Retinal pigment epithelial cell (primary cell): ENCODE measurements at regions not wholly inside any gene's neighbourhood (a gene's known extent, or its start where the extent isn't known, plus 50 kb on each side); places are given as distances from the start of the nearest gene placed in this dataset.

ENCODE experiments used
- DNase-seq: peaks from one replicate; pipeline ENCODE4 v3.0.0-alpha.2; 2010; ENCODE audit warnings: low read depth
- H3K4me3 ChIP-seq: 2 replicates; pipeline ENCODE4 v1.5.1; 2011; ENCODE audit warnings: mild to moderate bottlenecking, low read length, control low read depth, moderate library complexity
- TF ChIP-seq, protein P1 (sequence below): conservative IDR thresholded peaks from 2 replicates; pipeline ENCODE4 v1.5.1; 2011; ENCODE audit warnings: low read depth, low read length, control low read depth, inconsistent platforms

DNA sequence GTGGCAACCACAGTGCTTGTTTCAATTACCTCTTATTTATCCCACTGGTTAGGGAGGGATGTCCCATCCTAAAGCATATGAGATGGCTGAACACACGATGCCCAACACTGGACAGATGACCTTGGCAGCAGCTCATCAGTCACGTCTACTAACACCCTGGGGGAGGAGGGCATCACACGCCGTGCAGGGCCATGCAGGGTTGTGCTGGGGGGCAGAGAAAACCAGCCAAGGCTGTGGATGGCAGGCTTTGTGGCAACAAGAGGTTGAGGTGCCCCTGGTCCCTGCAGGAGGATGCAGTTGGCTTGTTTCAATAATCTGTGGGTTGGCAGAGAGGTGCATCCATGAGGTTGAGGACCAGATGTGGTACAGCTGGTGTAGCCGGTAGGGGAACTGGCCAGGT is 293.7 kb upstream of the SULF2 start:
- TF ChIP-seq, protein P1, sequence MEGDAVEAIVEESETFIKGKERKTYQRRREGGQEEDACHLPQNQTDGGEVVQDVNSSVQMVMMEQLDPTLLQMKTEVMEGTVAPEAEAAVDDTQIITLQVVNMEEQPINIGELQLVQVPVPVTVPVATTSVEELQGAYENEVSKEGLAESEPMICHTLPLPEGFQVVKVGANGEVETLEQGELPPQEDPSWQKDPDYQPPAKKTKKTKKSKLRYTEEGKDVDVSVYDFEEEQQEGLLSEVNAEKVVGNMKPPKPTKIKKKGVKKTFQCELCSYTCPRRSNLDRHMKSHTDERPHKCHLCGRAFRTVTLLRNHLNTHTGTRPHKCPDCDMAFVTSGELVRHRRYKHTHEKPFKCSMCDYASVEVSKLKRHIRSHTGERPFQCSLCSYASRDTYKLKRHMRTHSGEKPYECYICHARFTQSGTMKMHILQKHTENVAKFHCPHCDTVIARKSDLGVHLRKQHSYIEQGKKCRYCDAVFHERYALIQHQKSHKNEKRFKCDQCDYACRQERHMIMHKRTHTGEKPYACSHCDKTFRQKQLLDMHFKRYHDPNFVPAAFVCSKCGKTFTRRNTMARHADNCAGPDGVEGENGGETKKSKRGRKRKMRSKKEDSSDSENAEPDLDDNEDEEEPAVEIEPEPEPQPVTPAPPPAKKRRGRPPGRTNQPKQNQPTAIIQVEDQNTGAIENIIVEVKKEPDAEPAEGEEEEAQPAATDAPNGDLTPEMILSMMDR, result no peak
- H3K4me3 ChIP-seq, result no peak overlapping the region
- no peak for DNase-seq

DNA sequence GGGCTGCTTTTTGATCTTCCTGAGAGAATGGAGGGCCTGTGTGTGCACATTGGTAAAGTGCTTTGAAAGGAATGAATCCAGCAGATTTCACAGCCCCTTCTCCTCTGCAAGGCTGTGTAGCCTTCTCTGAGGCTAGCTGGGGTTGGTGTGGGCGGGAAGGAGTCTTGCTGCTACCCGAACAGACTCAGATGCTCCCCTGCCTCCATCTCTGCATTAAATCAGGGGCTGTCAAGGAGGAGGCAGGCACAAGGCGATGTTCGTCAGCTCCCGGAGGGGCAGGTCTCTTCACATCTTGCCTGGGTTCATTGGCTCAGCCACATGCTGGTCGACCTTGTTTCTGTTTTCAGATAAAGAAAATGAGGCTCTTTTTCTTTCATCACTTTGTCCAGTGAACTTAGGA is 291.5 kb upstream of the SULF2 start:
- TF ChIP-seq, protein P1, result no peak
- no peak overlapping the region for H3K4me3 ChIP-seq
- no peak for DNase-seq

DNA sequence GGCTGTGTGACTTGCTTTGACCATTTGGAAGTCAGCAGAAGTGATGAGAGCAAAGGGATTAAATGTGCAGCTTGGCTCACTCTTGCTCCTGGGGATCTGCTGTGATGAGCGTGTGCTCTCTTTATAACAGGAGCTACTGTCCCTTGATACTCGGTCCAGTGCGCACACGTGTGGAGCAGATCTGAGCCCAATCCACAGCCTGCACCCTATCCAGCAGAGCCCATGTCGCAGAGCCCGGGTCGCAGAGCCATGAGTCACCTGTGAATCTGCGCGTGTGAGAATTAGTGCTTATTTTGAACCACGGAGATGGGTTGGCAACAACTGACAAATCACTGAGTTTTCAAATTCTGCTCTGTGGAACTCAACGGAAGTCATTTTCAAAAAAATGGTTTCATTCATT is 291.0 kb upstream of the SULF2 start:
- DNase-seq, result no peak
- H3K4me3 ChIP-seq, result no peak overlapping the region
- TF ChIP-seq, protein P1, result no peak

DNA sequence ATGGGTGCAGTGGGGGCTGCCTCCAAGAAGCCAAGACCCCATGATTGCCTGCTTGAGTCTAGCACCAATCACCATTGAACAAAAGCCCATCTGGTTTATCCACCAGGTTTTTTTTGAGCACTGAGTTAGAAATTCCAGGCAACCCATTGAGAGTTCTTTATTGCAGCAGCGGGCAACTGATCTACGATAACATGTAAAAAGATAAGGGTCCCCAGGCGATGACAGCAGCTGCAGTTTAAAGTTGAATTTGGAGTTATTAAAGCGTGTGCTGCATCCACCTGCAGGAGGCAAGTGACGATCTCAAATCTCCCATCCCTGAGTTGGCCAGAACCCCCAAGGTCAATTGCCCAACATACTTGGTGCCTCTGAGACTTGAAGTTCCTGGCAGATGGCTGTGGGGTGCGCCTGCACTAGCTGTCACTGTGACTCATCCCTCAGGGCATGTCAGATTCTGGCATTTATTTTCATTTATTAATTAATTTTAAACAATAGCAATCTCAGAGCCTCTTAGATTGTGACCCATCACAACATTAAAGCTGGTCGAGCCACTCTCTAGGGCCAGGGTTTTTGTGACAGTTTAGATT is 290.4 kb upstream of the SULF2 start:
- TF ChIP-seq, protein P1, result no peak
- DNase-seq, result no peak
- H3K4me3 ChIP-seq, result no peak overlapping the region

DNA sequence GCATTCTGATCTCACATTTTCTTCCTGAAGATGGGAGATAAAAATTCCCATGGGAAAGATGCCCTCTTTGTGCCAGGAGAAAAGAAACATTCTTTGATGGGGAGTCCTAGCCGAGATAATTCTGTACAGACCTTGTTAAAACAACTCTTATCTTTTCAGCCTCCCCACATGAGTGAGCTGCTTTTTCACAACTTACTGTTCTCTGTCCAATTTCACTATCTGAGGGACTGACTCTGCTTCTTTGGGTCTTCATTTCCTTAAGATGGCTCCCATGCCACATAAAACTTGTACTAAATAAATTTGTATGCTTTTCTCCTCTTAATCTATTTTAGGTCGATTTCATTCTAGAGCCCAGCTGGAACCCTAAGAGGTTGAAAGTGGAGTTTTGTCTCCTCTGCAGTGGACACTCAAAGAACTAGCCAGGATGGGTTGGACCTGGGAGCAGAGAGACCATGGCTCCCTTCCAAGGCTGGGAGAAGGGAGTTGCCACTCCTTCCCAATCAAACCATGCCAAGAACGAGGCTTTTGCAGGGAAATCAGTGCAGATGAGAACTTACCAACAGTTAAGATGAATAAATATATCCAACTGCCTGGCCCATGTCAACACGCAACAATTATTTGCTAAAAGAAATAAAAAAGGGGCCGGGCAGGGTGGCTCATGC is 285.8 kb upstream of the SULF2 start:
- TF ChIP-seq, protein P1, result no peak
- no peak for DNase-seq
- no peak overlapping the region for H3K4me3 ChIP-seq

DNA sequence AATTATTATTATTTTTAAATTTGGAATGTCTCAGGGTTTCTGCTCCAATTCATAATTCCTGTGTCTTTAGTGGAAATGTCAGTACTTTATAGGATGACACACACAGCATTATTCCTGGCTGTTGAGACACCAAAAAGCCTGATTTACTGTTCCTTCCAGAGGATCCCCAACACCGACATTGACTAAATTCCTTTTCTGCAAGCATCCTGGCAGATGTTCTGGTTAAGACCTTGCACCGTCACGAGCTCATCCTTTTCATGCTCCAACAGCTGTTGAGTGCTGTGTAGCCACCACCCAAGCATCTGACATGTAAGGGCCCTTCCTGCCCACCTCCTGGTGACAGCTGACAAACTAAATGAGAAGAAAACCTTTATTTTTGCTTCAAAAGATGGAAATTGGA is 284.3 kb upstream of the SULF2 start:
- TF ChIP-seq, protein P1, result no peak
- no peak for DNase-seq
- no peak overlapping the region for H3K4me3 ChIP-seq

DNA sequence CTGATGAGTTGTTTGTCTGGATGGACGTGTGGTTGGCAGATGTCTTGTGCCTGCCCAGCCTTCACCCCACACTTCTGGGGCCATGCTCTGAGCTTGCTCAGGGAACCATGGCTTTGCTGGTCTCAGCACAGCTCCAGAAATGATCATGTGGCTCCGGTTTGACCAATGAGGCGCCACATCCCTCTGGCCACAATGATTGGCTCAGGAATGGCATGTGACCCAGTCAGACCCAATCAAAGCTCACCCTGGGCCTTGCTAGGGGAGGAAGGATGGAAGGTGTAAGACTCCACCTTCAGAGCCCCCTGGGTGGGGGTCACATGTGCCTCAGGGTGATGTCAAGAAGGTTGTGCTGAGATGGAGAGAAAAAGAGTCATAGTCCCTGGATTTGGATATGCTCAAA is 281.6 kb upstream of the SULF2 start:
- TF ChIP-seq, protein P1, result no peak
- no peak for DNase-seq
- no peak overlapping the region for H3K4me3 ChIP-seq
